Heart left ventricle (tissue), 16 donors: ENCODE measurements at regions not wholly inside any gene's neighbourhood (a gene's known extent, or its start where the extent isn't known, plus 50 kb on each side); places are given as distances from the start of the nearest gene placed in this dataset.

Experiments
- ATAC-seq, 4 donors: fragments of 200-7000 bp; cut with Tn5 transposase; one replicate each; pipeline ENCODE4 v1.9.1; 2020 to 2022; ENCODE audit warnings: moderate library complexity in 4 of 4, mild to moderate bottlenecking in 3 of 4, moderate number of reproducible peaks in 1 of 4
- DNase-seq, 5 donors: peaks; one replicate each; pipeline ENCODE4 v3.0.0-alpha.2; 2020
- H3K27ac ChIP-seq, 12 donors: fragments of 200-600 bp; sonication (generic) in 4 of 12; one replicate each; pipeline versions ENCODE4 v1.5.0 to v1.8.0; 2016 to 2022; ENCODE audit warnings: mild to moderate bottlenecking in 2 of 12
- H3K27me3 ChIP-seq, 9 donors: fragments of 200-600 bp; sonication (generic) in 2 of 9; one replicate each; pipeline versions ENCODE4 v1.5.1 to v1.8.0; 2016 to 2022; ENCODE audit warnings: mild to moderate bottlenecking in 3 of 9
- H3K36me3 ChIP-seq, 9 donors: fragments of 200-600 bp; sonication (generic) in 2 of 9; one replicate each; pipeline versions ENCODE4 v1.5.0 to v1.8.0; 2018 to 2022; ENCODE audit warnings: mild to moderate bottlenecking in 2 of 9
- H3K4me1 ChIP-seq, 12 donors: fragments of 200-600 bp; sonication (generic) in 4 of 12; one replicate each; pipeline versions ENCODE4 v1.5.0 to v1.8.0; 2016 to 2022; ENCODE audit warnings: mild to moderate bottlenecking in 3 of 12
- H3K4me3 ChIP-seq, 12 donors: fragments of 200-600 bp; sonication (generic) in 4 of 12; one replicate each; pipeline versions ENCODE4 v1.5.0 to v1.8.0; 2017 to 2022; ENCODE audit warnings: mild to moderate bottlenecking in 9 of 12, moderate library complexity in 4 of 12
- H3K9me3 ChIP-seq, 12 donors: fragments of 200-600 bp; sonication (generic) in 4 of 12; one replicate each; pipeline versions ENCODE4 v1.5.0 to v1.8.0; 2016 to 2022; ENCODE audit warnings: mild to moderate bottlenecking in 1 of 12
- POLR2A ChIP-seq, 2 donors: fragments of 450-650 bp; IDR thresholded peaks; one replicate each; pipeline ENCODE4 v1.6.1; 2017; ENCODE audit warnings: antibody characterized with exemption in 2 of 2, mild to moderate bottlenecking in 2 of 2, moderate library complexity in 2 of 2
- WGBS, 4 donors: extraction: QIAGEN DNeasy Blood & Tissue Kit in 2 of 4; methylation state at CpG; one replicate each; pipeline versions ENCODE4 v1.1.5 to v1.1.7; 2013 to 2018; 5-methylcytosine and 5-hydroxymethylcytosine counted together
- intact Hi-C, 10 donors: fragments of 100-400 bp; cut with DNase I; formaldehyde crosslinking; loops; one replicate each; pipeline versions ENCODE4 v1.11.1 to v1.14.2; 2022
- TF ChIP-seq, protein P1 (sequence below), 12 donors: fragments of 200-600 bp; sonication (generic) in 4 of 12; IDR thresholded peaks; one replicate each; pipeline versions ENCODE4 v1.5.0 to v1.8.0; 2018 to 2022; ENCODE audit warnings: antibody characterized with exemption in 12 of 12, mild to moderate bottlenecking in 5 of 12
- donor health status: ischemic (EF 13 %, LVEDD 7.1; RV severe dilation, severe dysfunction).
- donor health status: healthy with polysubstance abuse.
- donor health status: DM: no; HTN: yes; CAD: no.
- donor health status: DM: no; HTN: no; CAD: no.
- donor health status: ischemic (EF 25% LVEDD 6.9; RV normal size, moderate dysfunction).
- donor health status: ischemic (EF 25% LVEDD 5.7; RV mildly dilated, moderate dysfunction).
- donor health status: healthy.
- donor health status: DM: yes; HTN: yes; CAD: no.
- donor health status: ischemic (EF 35%, LVEDD 5.7; RV mildly dilated, moderate dysfunction).
- donor health status: nonischemic (EF 11% LVEDD 7.7; RV severe dilation, severe dysfunction).
- donor health status: DM: yes; HTN: yes; CAD: no.
- donor health status: PGD.
- donor health status: ischemic (EF 29% LVEDD 5.4; RV normal size, mild dysfunction).
- donor health status: nonischemic (EF 23%, LVEDD 6.1; RV moderate dilation, normal function).

DNA sequence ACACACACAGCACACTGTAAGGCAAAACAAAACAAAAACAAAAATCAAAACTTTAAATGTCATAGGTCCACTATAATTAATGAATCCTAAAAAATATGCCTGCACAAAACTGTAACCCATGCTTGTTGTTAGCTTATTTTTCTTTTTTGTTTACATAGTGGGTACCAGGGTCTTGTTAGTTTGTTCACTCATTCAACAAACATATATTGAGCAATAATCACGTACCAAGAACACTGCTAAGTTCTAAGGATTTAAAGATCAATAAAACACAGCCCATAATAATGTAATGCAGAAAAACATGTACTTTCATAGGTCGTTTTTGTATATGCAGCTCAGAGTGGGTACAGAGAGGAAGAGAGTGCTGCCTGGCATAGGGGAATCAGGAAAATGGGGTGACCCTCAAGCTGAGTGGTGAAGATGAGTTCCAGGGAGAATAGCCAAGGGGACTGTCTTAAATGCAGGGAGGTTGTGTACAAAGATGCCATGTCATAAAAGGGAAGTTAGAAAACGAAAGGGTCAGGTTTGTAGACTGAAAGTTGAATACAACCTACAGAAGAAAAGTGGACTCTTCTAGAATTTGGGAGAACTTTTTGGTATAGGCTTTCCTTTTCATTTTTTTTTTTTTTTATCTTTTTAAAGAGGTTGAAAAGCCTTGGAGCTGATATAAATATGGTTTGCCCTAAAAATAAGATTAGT is 113.3 kb upstream of the TBX18 start:
- intact Hi-C loops: no loop called here
- WGBS, 4 donors: 51 to 58% (median 53%) methylated on average over 3 of the region's 3 CpGs
- ATAC-seq: no peak

DNA sequence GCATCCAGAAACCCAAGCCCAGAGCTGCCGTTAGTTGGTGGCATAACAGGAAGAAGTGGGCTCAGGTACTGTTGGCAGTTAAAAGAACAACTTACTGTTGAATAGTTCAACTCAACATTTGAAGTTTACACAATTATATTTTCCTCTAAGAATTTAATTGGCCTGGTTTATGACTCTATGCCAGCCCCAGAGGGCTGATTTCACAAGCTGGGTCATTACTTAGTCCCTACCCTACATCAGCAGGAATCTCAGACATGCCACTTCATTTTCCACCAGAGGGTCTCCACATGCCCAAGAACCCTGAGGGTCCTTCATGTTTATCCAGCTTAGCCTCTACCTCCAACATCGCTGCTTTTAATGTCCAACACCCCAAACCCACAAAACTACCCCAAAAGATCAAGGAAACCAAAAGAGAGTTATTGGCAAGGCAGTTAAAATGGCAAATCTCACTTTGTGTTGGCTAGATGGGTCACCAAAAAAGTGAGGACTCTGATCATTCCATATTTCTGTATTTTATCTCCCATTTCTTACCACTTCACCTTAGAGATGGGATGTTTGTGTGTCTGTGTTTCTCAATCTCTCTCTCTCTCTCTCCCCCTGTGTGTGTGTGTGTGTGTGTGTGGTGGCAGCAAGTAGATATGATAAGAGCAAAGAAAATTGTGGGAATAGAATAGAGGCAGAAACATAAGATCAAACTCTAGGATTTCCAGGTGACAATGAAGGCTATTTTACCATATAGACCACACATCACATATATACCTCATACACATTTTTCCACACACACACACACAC is 112.5 kb upstream of the TBX18 start:
- H3K27me3 ChIP-seq: no peaks in the 10 kb centered on the region
- TF ChIP-seq, protein P1, sequence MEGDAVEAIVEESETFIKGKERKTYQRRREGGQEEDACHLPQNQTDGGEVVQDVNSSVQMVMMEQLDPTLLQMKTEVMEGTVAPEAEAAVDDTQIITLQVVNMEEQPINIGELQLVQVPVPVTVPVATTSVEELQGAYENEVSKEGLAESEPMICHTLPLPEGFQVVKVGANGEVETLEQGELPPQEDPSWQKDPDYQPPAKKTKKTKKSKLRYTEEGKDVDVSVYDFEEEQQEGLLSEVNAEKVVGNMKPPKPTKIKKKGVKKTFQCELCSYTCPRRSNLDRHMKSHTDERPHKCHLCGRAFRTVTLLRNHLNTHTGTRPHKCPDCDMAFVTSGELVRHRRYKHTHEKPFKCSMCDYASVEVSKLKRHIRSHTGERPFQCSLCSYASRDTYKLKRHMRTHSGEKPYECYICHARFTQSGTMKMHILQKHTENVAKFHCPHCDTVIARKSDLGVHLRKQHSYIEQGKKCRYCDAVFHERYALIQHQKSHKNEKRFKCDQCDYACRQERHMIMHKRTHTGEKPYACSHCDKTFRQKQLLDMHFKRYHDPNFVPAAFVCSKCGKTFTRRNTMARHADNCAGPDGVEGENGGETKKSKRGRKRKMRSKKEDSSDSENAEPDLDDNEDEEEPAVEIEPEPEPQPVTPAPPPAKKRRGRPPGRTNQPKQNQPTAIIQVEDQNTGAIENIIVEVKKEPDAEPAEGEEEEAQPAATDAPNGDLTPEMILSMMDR (IDR thresholded peaks at IDR 0.05): no peak
- no peak for TF ChIP-seq POLR2A (IDR thresholded peaks at IDR 0.05)
- intact Hi-C loops: no loop called here
- no peaks in the 10 kb centered on the region for H3K36me3 ChIP-seq
- no peak for ATAC-seq
- H3K9me3 ChIP-seq: no peaks in the 10 kb centered on the region
- no peak overlapping the region for H3K27ac ChIP-seq
- H3K4me3 ChIP-seq: no peak overlapping the region
- 70 to 84% (median 76%) methylated on average over 2 of the region's 2 CpGs for WGBS, 4 donors
- no peak for DNase-seq
- no peaks in the 10 kb centered on the region for H3K4me1 ChIP-seq

More for the DNA sequence above, 113.3 kb upstream of the TBX18 start:
- Histone ChIP-seq H3K9me3 (no peaks in the 10 kb centered on the region), H3K4me1 (no peaks in the 10 kb centered on the region), H3K4me3 (no peak overlapping the region), H3K36me3 (no peaks in the 10 kb centered on the region), H3K27ac (no peak overlapping the region), H3K27me3 (no peaks in the 10 kb centered on the region)
- no peak for TF ChIP-seq POLR2A (IDR thresholded peaks at IDR 0.05)
- TF ChIP-seq, protein P1 (IDR thresholded peaks at IDR 0.05): no peak
- no peak for DNase-seq

DNA sequence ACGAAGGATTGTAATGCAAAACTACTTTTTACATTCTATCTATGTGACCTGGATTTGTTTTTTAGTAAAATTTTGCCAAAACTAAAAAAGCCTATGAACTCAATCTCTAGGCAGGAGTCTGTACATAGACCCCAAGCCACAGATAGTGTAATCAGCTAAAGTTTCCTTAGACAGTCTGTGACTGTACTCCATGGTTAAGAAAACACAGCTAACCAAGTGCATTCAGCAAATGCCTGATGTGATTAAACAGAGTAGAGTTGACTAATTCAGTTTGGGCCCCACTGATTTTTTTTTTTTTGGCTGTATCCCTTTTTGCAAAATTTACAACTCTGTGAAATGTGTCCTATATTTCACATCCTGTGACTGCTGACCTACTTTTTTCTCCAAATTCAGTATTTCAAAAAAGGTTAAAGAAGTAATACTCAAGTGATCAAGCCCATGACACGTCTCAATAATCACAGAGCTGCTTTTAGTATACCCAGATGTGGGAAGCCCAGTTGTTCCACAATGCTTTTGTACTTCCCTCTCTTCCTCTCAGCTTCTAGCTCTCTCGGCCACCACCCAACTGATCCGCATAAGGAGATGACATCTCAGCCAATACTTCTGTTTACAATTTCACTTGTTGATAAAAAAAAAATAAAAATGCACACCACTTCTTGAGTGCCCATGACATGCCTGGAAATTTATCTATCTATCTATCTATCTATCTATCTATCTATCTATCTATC is 108.8 kb upstream of the TBX18 start:
- DNase-seq (no peak), ATAC-seq (no peak)
- Histone ChIP-seq H3K36me3 (no peaks in the 10 kb centered on the region), H3K27me3 (no peaks in the 10 kb centered on the region), H3K4me1 (no peaks in the 10 kb centered on the region), H3K27ac (no peak overlapping the region), H3K4me3 (no peak overlapping the region), H3K9me3 (no peaks in the 10 kb centered on the region)
- TF ChIP-seq, protein P1 (IDR thresholded peaks at IDR 0.05): no peak
- no peak for TF ChIP-seq POLR2A (IDR thresholded peaks at IDR 0.05)
- 60 to 73% (median 71%) methylated on average over 4 of the region's 4 CpGs for WGBS, 4 donors
- intact Hi-C loops: no loop called here

DNA sequence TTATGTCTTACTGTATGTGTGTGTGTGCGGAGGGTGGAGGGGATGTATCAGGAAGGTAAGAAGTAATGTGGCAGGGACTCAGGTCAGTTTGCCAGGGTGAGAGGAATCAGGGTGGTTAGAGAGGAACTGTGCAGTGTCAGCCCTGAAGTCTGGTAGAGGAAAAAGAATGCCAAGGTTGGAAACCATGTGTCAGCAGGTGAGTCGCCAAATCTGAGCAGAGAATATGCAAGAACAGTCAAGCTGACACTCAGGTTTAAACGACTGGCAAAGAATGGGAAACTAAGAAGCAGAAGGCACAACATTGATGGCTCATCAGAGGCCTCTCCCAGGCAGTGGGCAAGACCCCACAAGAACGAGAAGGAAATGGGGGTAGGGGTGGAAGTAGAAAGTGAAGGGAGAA is 107.5 kb upstream of the TBX18 start:
- H3K27ac ChIP-seq: no peak overlapping the region
- H3K4me1 ChIP-seq: no peaks in the 10 kb centered on the region
- no peaks in the 10 kb centered on the region for H3K9me3 ChIP-seq
- ATAC-seq: no peak
- no peak overlapping the region for H3K4me3 ChIP-seq
- no peaks in the 10 kb centered on the region for H3K36me3 ChIP-seq
- intact Hi-C loops: no loop called here
- no peaks in the 10 kb centered on the region for H3K27me3 ChIP-seq
- TF ChIP-seq, protein P1 (IDR thresholded peaks at IDR 0.05): no peak
- TF ChIP-seq POLR2A (IDR thresholded peaks at IDR 0.05): no peak
- 68 to 76% (median 71%) methylated on average over 4 of the region's 4 CpGs for WGBS, 4 donors
- no peak for DNase-seq
